Smooth muscle cell (in vitro differentiated cells): ENCODE measurements at regions not wholly inside any gene's neighbourhood (a gene's known extent, or its start where the extent isn't known, plus 50 kb on each side); places are given as distances from the start of the nearest gene placed in this dataset.

Experiments
- DNase-seq: peaks from one replicate; lab custom pipeline; 2025; ENCODE audit not compliant: unreplicated experiment; lab: John Stamatoyannopoulos, UW
- H2AFZ ChIP-seq: fragments of 200-600 bp; sonication (generic); 2 replicates; pipeline ENCODE4 v1.6.0; 2016; ENCODE audit warnings: antibody characterized with exemption, low read depth, mild to moderate bottlenecking
- H3F3A ChIP-seq: fragments of 200-600 bp; sonication (generic); 2 replicates; pipeline ENCODE4 v1.6.0; 2017; ENCODE audit warnings: antibody characterized with exemption, low read depth
- H3K27ac ChIP-seq: fragments of 200-600 bp; sonication (generic); 2 replicates; pipeline ENCODE4 v1.5.1; 2016; ENCODE audit warnings: low read depth, mild to moderate bottlenecking
- H3K27me3 ChIP-seq: fragments of 200-600 bp; sonication (generic); 2 replicates; pipeline ENCODE4 v1.6.1; 2016; ENCODE audit warnings: low read depth, mild to moderate bottlenecking
- H3K36me3 ChIP-seq: fragments of 200-600 bp; sonication (generic); 2 replicates; pipeline ENCODE4 v1.5.1; 2016; ENCODE audit warnings: low read depth
- H3K4me1 ChIP-seq: fragments of 200-600 bp; sonication (generic); 2 replicates; pipeline ENCODE4 v1.5.1; 2016; ENCODE audit warnings: low read depth
- H3K4me2 ChIP-seq: fragments of 200-600 bp; sonication (generic); 2 replicates; pipeline ENCODE4 v1.6.0; 2016; ENCODE audit warnings: mild to moderate bottlenecking
- H3K4me3 ChIP-seq: fragments of 200-600 bp; sonication (generic); 2 replicates; pipeline ENCODE4 v1.5.1; 2016; ENCODE audit warnings: mild to moderate bottlenecking
- H3K79me2 ChIP-seq: fragments of 200-600 bp; sonication (generic); 2 replicates; pipeline ENCODE4 v1.6.0; 2016; ENCODE audit warnings: low read depth, mild to moderate bottlenecking
- H3K9ac ChIP-seq: fragments of 200-600 bp; sonication (generic); 2 replicates; pipeline ENCODE4 v1.6.0; 2016; ENCODE audit warnings: low read depth
- H3K9me3 ChIP-seq: fragments of 200-600 bp; sonication (generic); replicated peaks from 2 replicates; pipeline ENCODE4 v1.5.1; 2016; ENCODE audit warnings: low read depth
- H4K20me1 ChIP-seq: fragments of 200-600 bp; sonication (generic); 2 replicates; pipeline ENCODE4 v1.6.0; 2016; ENCODE audit warnings: low read depth
- WGBS: methylation state at CpG from one replicate; pipeline ENCODE4 v1.1.7; 2016; ENCODE audit warnings: low lambda C conversion rate; 5-methylcytosine and 5-hydroxymethylcytosine counted together
- TF ChIP-seq, protein P1 (sequence below): fragments of 200-600 bp; sonication (generic); IDR thresholded peaks from 2 replicates; pipeline ENCODE4 v1.5.1; 2017; ENCODE audit warnings: borderline replicate concordance, mild to moderate bottlenecking, antibody characterized with exemption; ENCODE audit not compliant: insufficient read depth, poor library complexity, severe bottlenecking

DNA sequence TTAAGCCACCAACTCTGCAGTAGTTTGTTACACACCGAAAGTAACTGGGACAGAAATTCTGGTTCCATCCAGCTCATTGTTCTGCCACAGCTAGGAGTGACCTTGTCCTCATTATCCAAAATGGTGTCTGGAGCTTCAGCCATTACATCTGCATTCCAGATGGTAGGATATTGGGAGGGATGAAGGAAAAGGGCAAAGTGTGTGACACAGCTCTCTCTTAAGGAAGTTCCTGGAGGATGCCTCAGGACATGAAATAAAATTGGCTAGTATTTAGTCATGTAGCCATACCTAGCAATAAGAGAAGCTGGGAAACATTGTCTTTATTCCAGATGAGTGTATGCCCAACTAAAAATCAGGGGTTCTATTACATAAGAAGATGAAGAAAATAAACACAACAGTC is 262.0 kb downstream of the BCOR start:
- Histone ChIP-seq H3K4me2 (no peak overlapping the region), H3K4me3 (no peak overlapping the region)

DNA sequence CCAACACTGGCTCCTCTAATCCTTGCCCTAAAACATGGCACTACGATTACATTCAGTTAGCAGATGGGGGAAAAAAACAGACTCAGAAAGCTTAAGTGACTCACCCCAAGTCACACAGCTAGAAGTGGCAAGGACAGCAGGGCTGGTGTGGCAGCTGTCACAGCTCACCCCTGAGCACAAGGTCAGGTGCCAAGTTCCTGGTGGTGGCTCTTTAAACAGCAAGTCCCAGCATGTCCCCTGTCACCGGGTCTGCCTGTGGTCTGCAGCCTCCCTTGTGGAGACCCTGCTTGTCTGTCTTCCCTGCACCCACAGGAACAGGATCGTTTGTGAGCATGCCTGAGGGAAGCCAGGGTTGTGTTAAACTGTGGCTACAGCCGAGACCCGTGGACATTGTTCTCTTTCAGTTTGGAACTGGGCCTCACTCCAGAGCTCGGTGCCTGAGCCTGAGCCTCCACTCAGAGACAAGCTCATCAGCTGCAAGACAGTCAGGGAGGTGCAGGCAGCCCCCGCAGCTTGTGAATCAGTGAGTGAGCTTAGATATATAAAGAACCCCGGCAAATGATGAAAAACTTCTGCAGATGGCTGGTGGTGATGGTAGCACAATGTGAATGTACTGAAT is 260.8 kb downstream of the BCOR start:
- Histone ChIP-seq H3F3A (no peaks in the 10 kb centered on the region), H3K36me3 (no peaks in the 10 kb centered on the region), H4K20me1 (no peaks in the 10 kb centered on the region), H3K4me1 (peaks cover 4% of the 10 kb centered on the region), H3K79me2 (no peaks in the 10 kb centered on the region), H3K9me3 (no peaks in the 10 kb centered on the region), H3K27me3 (no peaks in the 10 kb centered on the region), H2AFZ (no peak overlapping the region), H3K9ac (no peak overlapping the region), H3K4me2 (no peak overlapping the region), H3K27ac (no peak overlapping the region), H3K4me3 (no peak overlapping the region)
- WGBS = 64% methylated on average over 8 of the region's 8 CpGs
- TF ChIP-seq, protein P1, sequence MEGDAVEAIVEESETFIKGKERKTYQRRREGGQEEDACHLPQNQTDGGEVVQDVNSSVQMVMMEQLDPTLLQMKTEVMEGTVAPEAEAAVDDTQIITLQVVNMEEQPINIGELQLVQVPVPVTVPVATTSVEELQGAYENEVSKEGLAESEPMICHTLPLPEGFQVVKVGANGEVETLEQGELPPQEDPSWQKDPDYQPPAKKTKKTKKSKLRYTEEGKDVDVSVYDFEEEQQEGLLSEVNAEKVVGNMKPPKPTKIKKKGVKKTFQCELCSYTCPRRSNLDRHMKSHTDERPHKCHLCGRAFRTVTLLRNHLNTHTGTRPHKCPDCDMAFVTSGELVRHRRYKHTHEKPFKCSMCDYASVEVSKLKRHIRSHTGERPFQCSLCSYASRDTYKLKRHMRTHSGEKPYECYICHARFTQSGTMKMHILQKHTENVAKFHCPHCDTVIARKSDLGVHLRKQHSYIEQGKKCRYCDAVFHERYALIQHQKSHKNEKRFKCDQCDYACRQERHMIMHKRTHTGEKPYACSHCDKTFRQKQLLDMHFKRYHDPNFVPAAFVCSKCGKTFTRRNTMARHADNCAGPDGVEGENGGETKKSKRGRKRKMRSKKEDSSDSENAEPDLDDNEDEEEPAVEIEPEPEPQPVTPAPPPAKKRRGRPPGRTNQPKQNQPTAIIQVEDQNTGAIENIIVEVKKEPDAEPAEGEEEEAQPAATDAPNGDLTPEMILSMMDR = no peak
- DNase-seq = no peak

More for the DNA sequence above, 262.0 kb downstream of the BCOR start:
- Histone ChIP-seq H3K27ac (no peak overlapping the region), H3F3A (no peaks in the 10 kb centered on the region), H3K36me3 (no peaks in the 10 kb centered on the region), H3K27me3 (no peaks in the 10 kb centered on the region), H3K4me1 (peaks cover under 1% of the 10 kb centered on the region), H3K9me3 (no peaks in the 10 kb centered on the region), H2AFZ (no peak overlapping the region), H3K9ac (no peak overlapping the region), H4K20me1 (no peaks in the 10 kb centered on the region), H3K79me2 (no peaks in the 10 kb centered on the region)
- TF ChIP-seq, protein P1 = no peak
- no peak for DNase-seq
- WGBS = 93% methylated on average over 1 of the region's 1 CpG

DNA sequence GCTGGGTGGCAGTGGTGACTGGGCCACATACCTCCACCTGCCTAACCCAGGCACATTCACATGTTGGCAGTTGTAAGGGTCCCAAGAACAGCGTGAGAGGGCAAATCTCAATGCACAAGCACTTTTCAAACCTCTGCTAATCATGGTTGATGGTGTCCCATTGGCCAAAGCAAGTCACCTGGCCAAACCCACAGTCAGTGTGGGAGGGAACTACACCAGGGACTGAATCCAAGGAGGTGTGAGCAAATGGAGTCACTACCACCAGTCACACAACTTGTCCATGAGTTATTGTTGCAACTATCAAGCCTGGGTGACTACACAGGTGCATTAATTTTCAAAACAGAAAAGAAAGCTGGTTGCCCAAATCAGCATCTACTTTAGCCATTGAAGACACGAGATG is 260.1 kb downstream of the BCOR start:
- no peaks in the 10 kb centered on the region for H3K9me3 ChIP-seq
- no peaks in the 10 kb centered on the region for H3K36me3 ChIP-seq
- peaks cover 7% of the 10 kb centered on the region for H3K4me1 ChIP-seq
- no peaks in the 10 kb centered on the region for H3K79me2 ChIP-seq
- no peak overlapping the region for H2AFZ ChIP-seq
- no peak for DNase-seq
- H3F3A ChIP-seq = no peaks in the 10 kb centered on the region
- H3K4me3 ChIP-seq = no peak overlapping the region
- WGBS = 89% methylated on average over 2 of the region's 2 CpGs
- TF ChIP-seq, protein P1 = no peak
- H3K4me2 ChIP-seq = no peak overlapping the region
- H3K27ac ChIP-seq = no peak overlapping the region
- no peaks in the 10 kb centered on the region for H3K27me3 ChIP-seq
- H4K20me1 ChIP-seq = no peaks in the 10 kb centered on the region
- no peak overlapping the region for H3K9ac ChIP-seq

GRCh38 chrX:39839371-39839770 is 258.4 kb downstream of the BCOR start:
- no peak overlapping the region for H3K27ac ChIP-seq
- no peak for DNase-seq
- H3K4me3 ChIP-seq = no peak overlapping the region
- no peaks in the 10 kb centered on the region for H3F3A ChIP-seq
- H3K36me3 ChIP-seq = no peaks in the 10 kb centered on the region
- TF ChIP-seq, protein P1 = no peak
- H3K9ac ChIP-seq = no peak overlapping the region
- no peak overlapping the region for H3K4me2 ChIP-seq
- H4K20me1 ChIP-seq = no peaks in the 10 kb centered on the region
- H3K27me3 ChIP-seq = no peaks in the 10 kb centered on the region
- H2AFZ ChIP-seq = no peak overlapping the region
- WGBS = 79% methylated on average over 6 of the region's 6 CpGs
- H3K9me3 ChIP-seq = no peaks in the 10 kb centered on the region
- peaks cover 7% of the 10 kb centered on the region for H3K4me1 ChIP-seq
- no peaks in the 10 kb centered on the region for H3K79me2 ChIP-seq
